MCF 10A (cell line): ENCODE measurements at regions not wholly inside any gene's neighbourhood (a gene's known extent, or its start where the extent isn't known, plus 50 kb on each side); places are given as distances from the start of the nearest gene placed in this dataset.

Experiments used
- BruUV-seq: library from RNA; stranded (reverse); fragments of 400-500 nt; replicated peaks from 2 replicates; lab custom pipeline; 2021; lab: Mats Ljungman, UMichigan
- CTCF ChIA-PET: fragments of 300-600 bp; sonication (Branson Sonifier 250); formaldehyde crosslinking; extraction: SDS; loops from one replicate; lab custom pipeline; 2021; ENCODE audit warnings: antibody characterized with exemption, inconsistent platforms; lab: Yijun Ruan, JAX
- POLR2A ChIA-PET: fragments of 300-600, 350-650 bp; sonication (Branson Sonifier 250); formaldehyde crosslinking; extraction: SDS; loops from one replicate; lab custom pipeline; 2020; ENCODE audit warnings: antibody characterized with exemption, inconsistent platforms; lab: Yijun Ruan, JAX
- DNase-seq: peaks from one replicate; pipeline ENCODE4 v3.0.0-alpha.2; 2018; ENCODE audit not compliant: unreplicated experiment
- H3K27ac Mint-ChIP-seq: one replicate; pipeline ENCODE4 v1.8.0; 2022; ENCODE audit warnings: mild to moderate bottlenecking, low read depth, mixed read lengths; ENCODE audit not compliant: unreplicated experiment
- H3K27me3 Mint-ChIP-seq: one replicate; pipeline ENCODE4 v1.8.0; 2022; ENCODE audit warnings: mixed read lengths; ENCODE audit not compliant: insufficient read depth, unreplicated experiment
- H3K36me3 Mint-ChIP-seq: one replicate; pipeline ENCODE4 v1.8.0; 2022; ENCODE audit warnings: mild to moderate bottlenecking, moderate library complexity, mixed read lengths; ENCODE audit not compliant: insufficient read depth, unreplicated experiment
- H3K4me1 Mint-ChIP-seq: one replicate; pipeline ENCODE4 v1.8.0; 2022; ENCODE audit warnings: mixed read lengths; ENCODE audit not compliant: insufficient read depth, unreplicated experiment
- H3K4me3 Mint-ChIP-seq: one replicate; pipeline ENCODE4 v1.8.0; 2022; ENCODE audit warnings: mild to moderate bottlenecking, moderate library complexity, mixed read lengths; ENCODE audit not compliant: unreplicated experiment
- H3K9me3 Mint-ChIP-seq: one replicate; pipeline ENCODE4 v1.8.0; 2022; ENCODE audit warnings: mixed read lengths; ENCODE audit not compliant: unreplicated experiment
- intact Hi-C: fragments of 100-400 bp; cut with micrococcal nuclease; formaldehyde crosslinking; loops from 2 replicates; pipeline ENCODE4 v1.14.1; 2022
- TF ChIP-seq, protein P1 (sequence below): fragments of 200-600 bp; IDR thresholded peaks from one replicate; pipeline ENCODE4 v1.8.0; 2022; ENCODE audit warnings: antibody characterized with exemption, mild to moderate bottlenecking; ENCODE audit not compliant: unreplicated experiment

DNA sequence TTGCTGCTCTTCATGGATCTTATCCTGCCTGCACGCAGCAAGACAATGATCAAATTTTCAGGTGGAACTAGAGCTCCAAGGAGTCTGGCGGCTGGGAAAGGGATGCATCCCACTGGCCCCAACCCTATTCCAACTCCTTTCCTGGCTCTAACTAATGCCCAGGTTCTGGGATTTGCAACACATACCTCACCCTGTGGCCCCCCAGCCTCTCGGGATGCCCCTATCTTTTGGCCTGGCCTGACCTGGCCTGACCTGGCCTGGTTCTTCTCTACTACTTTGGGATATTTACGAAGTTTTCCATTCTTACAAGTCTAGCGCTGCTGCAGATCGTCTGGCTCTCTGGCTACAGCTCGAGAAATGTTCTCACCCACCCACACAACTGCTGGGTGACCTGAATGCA lies 56.4 kb upstream of the CDKN2AIP start:
- TF ChIP-seq, protein P1, sequence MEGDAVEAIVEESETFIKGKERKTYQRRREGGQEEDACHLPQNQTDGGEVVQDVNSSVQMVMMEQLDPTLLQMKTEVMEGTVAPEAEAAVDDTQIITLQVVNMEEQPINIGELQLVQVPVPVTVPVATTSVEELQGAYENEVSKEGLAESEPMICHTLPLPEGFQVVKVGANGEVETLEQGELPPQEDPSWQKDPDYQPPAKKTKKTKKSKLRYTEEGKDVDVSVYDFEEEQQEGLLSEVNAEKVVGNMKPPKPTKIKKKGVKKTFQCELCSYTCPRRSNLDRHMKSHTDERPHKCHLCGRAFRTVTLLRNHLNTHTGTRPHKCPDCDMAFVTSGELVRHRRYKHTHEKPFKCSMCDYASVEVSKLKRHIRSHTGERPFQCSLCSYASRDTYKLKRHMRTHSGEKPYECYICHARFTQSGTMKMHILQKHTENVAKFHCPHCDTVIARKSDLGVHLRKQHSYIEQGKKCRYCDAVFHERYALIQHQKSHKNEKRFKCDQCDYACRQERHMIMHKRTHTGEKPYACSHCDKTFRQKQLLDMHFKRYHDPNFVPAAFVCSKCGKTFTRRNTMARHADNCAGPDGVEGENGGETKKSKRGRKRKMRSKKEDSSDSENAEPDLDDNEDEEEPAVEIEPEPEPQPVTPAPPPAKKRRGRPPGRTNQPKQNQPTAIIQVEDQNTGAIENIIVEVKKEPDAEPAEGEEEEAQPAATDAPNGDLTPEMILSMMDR: no peak
- no peak overlapping the region for H3K27ac Mint-ChIP-seq
- no peaks in the 10 kb centered on the region for H3K36me3 Mint-ChIP-seq
- no peaks in the 10 kb centered on the region for H3K4me1 Mint-ChIP-seq
- H3K9me3 Mint-ChIP-seq: no peaks in the 10 kb centered on the region
- intact Hi-C loops: no loop called here
- ChIA-PET POLR2A (no interaction called here), CTCF (no interaction called here)
- no TSS peak for BruUV-seq
- DNase-seq: no peak
- peaks cover 11% of the 10 kb centered on the region for H3K27me3 Mint-ChIP-seq
- no peak overlapping the region for H3K4me3 Mint-ChIP-seq

DNA sequence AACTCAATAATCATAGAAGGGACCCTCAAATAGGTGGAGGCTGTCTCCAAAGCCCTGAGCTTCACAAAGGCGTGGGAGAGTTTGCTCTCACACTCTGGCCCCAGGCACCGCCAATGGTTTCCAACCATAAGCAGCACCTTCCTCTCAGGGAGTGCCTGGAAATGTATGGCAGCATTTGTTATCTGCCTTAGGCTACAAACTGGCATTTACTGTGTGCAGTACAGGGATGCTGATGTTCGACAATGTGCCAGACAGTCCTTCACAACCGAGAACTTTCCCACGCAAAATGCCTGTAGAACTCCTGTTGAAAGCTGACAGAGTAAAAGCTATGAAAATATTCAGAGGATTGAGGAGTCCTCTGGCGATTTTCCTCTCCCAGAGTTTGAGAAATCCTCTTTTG lies 55.7 kb upstream of the CDKN2AIP start:
- no peak for DNase-seq
- TF ChIP-seq, protein P1: no peak
- peaks cover 11% of the 10 kb centered on the region for H3K27me3 Mint-ChIP-seq
- ChIA-PET POLR2A (no interaction called here), CTCF (no interaction called here)
- H3K9me3 Mint-ChIP-seq: no peaks in the 10 kb centered on the region
- no TSS peak for BruUV-seq
- no peaks in the 10 kb centered on the region for H3K4me1 Mint-ChIP-seq
- H3K36me3 Mint-ChIP-seq: no peaks in the 10 kb centered on the region
- H3K4me3 Mint-ChIP-seq: no peak overlapping the region
- no peak overlapping the region for H3K27ac Mint-ChIP-seq
- intact Hi-C loops: no loop called here

DNA sequence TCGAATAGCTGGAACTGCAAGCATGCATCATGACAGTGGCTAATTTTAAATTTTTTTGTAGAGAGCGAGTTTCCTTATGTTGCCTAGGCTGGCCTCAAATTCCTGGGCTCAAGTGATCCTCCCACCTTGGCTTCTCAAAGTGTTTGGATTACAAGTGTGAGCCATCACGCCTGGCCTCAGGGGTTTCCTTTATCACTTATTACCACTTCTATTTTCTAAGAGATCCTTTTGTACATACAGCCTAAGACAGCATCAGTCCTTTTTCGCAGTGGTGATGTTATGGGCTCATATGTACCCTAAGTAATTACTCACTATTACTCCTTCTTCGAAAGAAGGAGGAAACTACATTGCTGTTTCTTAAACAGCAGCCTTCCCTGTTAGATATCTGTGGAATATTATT lies 54.1 kb upstream of the CDKN2AIP start:
- intact Hi-C loops: no loop called here
- DNase-seq: peak; percentile 13
- Mint-ChIP-seq H3K4me3 (no peak overlapping the region), H3K9me3 (no peaks in the 10 kb centered on the region), H3K27ac (no peak overlapping the region), H3K4me1 (no peaks in the 10 kb centered on the region), H3K36me3 (no peaks in the 10 kb centered on the region), H3K27me3 (peaks cover 11% of the 10 kb centered on the region)
- TF ChIP-seq, protein P1: no peak
- CTCF ChIA-PET: interaction anchor here (1.3 kb wide), 1 partner anchor 17 kb away, joined by 5 read pairs; no protein-coding TSS in a partner anchor
- BruUV-seq: no TSS peak
- POLR2A ChIA-PET: no interaction called here

DNA sequence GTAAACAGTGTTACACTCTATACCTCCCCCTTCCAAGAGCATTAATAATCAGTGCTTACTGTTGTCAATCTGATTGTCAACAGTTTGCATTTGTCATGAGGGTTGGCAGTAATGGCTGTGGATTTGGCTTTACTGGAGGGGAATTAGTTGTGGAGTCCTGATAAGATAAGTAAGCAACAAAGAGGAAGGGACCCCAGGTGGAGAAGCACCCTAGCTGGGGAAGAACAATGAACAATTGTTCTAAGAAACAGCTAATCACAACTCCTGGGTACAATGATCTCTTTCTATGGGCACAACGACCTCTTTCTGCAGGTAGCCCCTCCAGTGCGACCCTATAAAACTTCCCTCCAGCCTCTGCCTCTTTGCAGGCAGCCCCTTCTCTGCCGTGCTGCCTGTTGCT lies 53.2 kb upstream of the CDKN2AIP start:
- CTCF ChIA-PET: interaction anchor here (1.0 to 1.3 kb wide), 2 partner anchors 16 to 131 kb away, joined by 3 to 5 read pairs; no protein-coding TSS in a partner anchor
- H3K9me3 Mint-ChIP-seq: no peaks in the 10 kb centered on the region
- intact Hi-C loops: no loop called here
- peak overlapping the region; percentile 26 for H3K27ac Mint-ChIP-seq
- H3K27me3 Mint-ChIP-seq: peaks cover 11% of the 10 kb centered on the region
- POLR2A ChIA-PET: no interaction called here
- no peak for DNase-seq
- H3K4me3 Mint-ChIP-seq: no peak overlapping the region
- H3K36me3 Mint-ChIP-seq: no peaks in the 10 kb centered on the region
- TF ChIP-seq, protein P1: no peak
- no peaks in the 10 kb centered on the region for H3K4me1 Mint-ChIP-seq
- BruUV-seq: no TSS peak
